GM12892 (cell line): ENCODE measurements at regions not wholly inside any gene's neighbourhood (a gene's known extent, or its start where the extent isn't known, plus 50 kb on each side); places are given as distances from the start of the nearest gene placed in this dataset.
"Not testable (repeated sequence)": the region's sequence is repeated elsewhere in the genome, so short reads cannot be mapped to it uniquely, and the experiment has no call there.

Experiments used
- DNase-seq: peaks from one replicate; pipeline ENCODE4 v3.0.0; 2011; ENCODE audit not compliant: insufficient read length
- FAIRE-seq: peaks from 2 replicates; lab custom pipeline; 2011; peaks lifted over from hg19 to GRCh38; lab: Jason Lieb, UNC
- POLR2A ChIP-seq: IDR thresholded peaks from 2 replicates; pipeline ENCODE4 v1.6.1; 2011; ENCODE audit warnings: low read depth, low read length, control low read depth
- POLR2AphosphoS5 ChIP-seq: IDR thresholded peaks from 2 replicates; pipeline ENCODE4 v1.6.1; 2011; ENCODE audit warnings: low read depth, low read length, control low read depth
- TAF1 ChIP-seq: IDR thresholded peaks from 2 replicates; pipeline ENCODE4 v1.6.1; 2011; ENCODE audit warnings: low read depth, mild to moderate bottlenecking, control low read depth, low read length, borderline replicate concordance

DNA sequence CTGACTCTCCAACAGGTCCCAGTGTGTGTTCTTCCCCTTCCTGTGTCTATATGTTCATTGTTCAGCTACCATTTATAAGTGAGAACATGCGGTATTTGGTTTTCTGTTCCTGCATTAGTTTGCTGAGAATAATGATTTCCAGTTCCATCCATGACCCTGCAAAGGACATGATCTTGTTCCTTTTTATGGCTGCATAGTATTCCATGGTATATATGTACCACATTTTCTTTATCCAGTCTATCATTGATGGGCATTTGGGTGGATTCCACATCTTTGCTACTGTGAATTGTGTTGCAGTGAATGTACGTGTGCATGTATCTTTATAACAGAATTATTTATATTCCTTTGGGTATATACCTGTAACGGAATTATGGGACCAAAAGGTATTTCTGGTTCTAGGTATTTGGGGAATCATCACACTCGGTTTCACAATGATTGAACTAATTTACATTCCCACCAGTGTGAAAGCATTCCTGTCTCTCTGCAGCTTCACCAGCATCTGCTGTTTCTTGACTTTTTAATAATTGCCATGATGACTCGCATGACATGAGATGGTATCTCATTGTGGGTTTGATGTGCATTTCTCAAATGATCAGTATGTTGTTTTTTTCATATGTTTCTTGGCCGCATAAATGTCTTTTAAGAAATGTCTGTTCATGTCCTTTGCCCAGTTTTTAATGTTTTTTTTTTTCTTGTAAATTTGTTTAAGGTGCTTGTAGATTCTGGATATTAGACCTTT is 60.2 kb downstream of the LSMEM1 start:
- FAIRE-seq (no peak), DNase-seq (no peak)
- TF ChIP-seq TAF1 (no peak), POLR2A (no peak), POLR2AphosphoS5 (no peak)

DNA sequence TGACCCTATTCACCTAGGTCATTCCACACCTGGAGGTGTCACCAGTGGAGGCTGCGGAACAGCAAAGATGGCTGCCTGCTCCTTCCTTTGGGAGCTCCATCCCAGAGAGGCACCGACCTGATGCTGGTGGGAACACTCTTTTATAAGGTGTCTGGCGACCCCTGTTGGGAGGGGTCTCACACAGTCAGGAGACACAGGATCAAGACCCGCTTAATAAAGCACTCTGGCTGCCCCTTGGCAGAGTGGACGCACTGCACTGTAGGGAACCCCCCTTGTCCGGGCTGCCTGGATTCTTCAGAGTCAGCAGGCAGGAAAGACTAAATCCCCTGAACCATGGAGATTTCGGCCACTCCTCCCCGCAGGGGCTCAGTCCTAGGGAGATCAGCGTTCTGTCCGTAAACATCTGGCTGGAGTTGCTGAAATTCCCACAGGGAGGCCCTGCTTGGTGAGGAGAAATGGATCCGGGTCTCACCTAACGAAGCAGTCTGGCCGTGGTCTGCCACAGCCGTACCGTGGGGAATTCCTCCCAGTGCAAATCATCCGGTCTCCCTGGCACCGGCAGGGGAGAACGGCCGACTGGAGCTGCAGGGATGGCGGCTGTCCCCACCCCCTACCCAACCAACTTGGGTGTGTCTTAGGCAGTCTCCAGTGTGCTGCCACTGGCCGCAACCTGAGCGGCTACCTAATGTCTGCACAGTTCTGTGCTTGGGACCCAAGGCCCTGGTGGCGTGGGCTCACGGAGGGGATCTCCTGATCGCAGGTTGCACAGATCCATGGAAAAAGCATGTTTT is 66.1 kb downstream of the LSMEM1 start:
- no peak for TF ChIP-seq TAF1
- DNase-seq (no peak), FAIRE-seq (no peak)

DNA sequence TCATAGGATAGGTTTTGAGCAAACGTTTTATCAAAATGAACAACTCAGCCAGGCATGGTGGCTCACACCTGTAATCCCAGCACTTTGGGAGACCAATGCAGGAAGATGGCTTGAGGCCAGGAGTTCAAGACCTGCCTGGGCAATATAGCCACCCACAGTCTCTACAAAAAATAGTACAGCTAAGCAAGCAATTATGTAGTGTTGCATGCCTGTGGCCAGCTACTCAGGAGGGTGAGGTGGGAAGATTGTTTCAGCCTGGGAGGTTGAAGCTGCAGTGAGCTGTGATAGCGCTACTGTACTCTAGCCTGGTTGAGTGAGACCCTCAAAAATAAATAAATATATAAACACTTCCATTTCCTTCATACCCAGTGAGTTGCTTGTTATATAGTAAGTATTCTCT is 67.1 kb downstream of the LSMEM1 start:
- DNase-seq (no peak), FAIRE-seq (no peak)
- TF ChIP-seq TAF1, result no peak
- no peak for TF ChIP-seq POLR2AphosphoS5
- TF ChIP-seq POLR2A, result no peak

DNA sequence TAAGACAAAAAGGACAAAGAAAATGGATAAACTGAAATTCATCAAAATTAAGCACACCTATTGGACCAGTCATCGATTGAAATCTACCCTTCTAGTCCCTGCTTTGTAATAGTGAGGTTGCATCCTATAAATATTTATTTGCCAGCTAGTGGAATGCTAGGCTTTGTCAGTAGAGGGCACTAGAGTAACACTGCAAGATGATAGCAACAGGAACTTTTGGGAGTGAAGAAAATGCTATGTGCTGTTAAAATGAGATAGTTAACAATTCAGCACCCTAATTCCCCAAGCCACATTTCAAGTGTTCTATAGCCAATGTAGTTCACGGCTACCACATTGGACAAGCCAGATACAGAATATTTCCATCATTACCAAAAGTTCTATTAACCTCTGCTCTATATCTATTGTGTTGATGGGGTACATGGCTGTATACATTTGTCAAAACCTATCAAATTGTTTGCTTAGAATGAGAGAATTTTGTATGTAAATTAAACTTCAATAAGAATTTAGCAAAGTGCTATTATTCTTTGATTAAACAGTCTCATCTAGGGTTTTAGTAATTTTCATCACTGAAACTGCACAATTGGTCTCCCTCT is 69.8 kb downstream of the LSMEM1 start:
- TF ChIP-seq TAF1 (no peak), POLR2A (no peak), POLR2AphosphoS5 (no peak)
- DNase-seq, result no peak

DNA sequence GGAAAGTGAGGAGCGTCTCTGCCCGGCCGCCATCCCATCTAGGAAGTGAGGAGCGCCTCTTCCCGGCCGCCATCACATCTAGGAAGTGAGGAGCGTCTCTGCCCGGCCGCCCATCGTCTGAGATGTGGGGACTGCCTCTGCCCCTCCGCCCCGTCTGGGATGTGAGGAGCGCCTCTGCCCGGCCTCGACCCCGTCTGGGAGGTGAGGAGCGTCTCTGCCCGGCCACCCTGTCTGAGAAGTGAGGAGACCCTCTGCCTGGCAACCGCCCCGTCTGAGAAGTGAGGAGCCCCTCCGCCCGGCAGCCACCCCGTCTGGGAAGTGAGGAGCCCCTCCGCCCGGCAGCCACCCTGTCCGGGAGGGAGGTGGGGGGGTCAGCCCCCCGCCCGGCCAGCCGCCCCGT is 70.7 kb downstream of the LSMEM1 start:
- DNase-seq, FAIRE-seq: not testable (repeated sequence)

More for the DNA sequence above, 69.8 kb downstream of the LSMEM1 start:
- peak; percentile 80 for FAIRE-seq

DNA sequence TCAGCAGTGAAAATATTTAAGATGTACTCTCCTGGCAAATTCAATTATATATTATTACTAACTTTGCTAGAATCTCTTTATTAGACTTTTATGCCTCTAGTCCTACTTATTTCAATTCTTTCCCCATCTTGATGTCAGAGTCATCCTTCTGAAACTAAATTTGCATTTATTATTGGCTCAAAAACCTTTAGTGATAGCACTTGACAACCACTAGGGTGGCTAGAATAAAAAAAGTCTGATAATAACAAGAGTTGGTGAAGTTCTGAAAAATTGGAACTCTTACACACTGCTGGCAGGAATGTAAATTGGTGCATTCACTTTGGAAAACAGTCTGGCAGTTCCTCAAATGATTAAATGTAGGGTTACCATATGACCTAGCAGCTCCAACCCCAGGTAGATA is 73.8 kb downstream of the LSMEM1 start:
- DNase-seq, result no peak
- no peak for FAIRE-seq
- no peak for TF ChIP-seq POLR2A
- no peak for TF ChIP-seq TAF1
- no peak for TF ChIP-seq POLR2AphosphoS5

DNA sequence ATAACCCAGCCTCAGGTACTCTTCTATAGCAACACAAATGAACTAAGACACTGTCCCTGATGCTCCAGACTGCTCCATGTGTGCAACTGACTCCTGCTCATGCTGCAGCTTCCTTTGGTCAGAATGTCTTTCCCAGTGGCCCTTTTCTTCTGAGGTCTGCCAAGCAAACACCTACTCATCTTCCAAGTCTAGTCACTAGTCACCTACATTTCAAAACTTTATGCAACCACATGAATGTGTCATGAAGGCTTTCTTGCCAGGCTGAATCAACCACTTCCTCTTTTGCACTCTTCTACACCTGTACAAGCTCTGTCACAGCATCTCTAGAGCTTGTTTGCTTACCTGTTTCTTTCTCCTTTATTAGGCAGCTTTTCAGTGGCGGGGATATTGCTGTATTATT is 75.8 kb downstream of the LSMEM1 start:
- TF ChIP-seq TAF1 (no peak), POLR2AphosphoS5 (no peak), POLR2A (no peak)
- DNase-seq (no peak), FAIRE-seq (no peak)

DNA sequence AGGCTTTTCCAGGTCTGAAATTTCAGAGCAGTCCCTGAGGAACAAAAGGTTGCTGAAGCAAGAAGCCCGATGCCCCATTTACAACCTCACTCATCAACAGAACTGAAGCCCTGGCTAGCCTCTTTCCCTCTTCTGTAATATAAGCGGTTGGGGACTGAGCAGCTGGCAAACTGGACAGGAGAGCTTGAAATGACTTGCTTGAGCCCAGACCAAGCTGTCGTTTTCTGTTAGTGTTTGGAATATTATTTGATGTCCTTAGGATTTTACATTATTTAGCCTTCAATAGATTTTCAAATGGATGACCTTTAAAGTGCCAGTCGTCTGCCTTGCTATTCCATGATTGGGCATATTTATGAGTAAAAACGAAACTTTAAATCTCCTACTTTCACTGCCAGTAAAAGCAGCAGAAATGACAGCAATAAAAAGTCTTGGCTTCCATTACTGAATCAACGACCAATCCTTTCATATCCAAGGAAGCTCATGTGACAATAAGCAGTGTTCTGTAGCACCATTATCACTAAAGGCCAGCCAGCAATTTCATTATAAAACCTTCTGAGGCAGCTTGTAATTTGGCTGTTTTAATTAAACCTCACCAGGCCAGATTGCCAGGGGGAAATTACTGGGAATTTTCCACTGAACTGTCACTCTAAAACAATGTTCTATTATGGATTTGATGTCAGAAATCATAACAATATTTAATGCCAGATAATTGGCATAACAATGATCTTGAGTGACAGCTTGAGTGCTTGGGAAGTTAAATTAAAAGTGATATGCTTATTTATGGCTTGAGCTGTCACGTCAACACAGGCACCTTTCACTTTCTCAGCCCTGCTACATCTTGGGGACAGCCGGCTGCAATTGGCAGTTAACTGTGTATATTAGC is 85.9 kb downstream of the LSMEM1 start:
- FAIRE-seq (no peak), DNase-seq (no peak)
- TF ChIP-seq TAF1 (no peak), POLR2A (no peak), POLR2AphosphoS5 (no peak)

DNA sequence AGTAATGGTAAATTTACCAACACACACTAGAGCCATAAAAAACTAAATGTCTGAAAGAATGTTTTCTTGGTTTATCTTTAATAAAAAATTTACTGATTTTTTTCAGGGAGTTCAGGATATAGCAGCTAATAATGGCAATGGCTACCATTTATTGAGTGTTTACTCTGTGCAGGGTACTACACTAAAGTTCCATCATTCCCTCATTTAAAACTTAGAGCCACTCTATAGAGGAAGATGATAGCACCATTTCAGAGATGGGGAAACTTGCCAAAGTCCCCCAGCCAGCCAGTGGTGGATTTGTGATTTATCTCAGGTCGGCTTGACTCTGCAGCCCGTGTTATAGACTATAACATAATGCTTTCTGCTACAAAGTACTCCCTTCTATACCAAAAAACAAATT is 86.6 kb downstream of the LSMEM1 start:
- FAIRE-seq (no peak), DNase-seq (no peak)

DNA sequence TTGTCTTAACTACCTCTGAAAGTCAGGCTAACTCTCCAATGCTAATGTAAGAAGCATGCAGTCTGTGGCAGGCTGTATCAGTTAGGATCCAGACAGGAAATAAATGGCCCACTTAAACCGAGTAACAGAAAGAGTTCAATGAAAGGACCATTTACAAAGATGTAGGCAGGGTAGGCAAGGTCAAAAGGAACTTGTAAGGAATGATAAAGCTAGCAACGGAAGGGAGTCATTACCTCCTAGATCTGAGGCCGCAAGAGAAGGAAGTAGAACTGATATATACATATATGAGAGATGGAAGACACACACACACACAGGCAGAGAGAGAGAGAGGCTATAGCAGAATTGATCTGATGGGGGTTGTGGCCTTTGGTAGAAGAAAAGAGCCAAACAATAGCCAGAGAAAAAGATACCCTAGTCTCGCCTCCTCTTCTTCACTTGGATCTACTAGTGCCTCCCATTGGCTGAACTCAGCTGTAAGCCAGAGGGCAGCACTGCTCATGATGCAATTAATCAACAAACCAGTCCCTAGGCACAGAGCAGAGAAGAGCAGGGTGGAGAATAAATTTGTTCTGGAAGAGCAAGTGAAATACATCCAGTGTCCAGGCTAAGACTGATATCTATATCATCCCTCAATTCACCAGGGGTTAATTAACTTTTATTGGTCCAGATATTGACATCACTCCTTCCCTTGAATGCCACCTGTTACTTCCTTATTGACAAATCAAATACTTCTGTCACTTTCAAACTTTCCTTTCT is 91.2 kb downstream of the LSMEM1 start:
- TF ChIP-seq TAF1, result no peak
- TF ChIP-seq POLR2AphosphoS5, result no peak
- no peak for TF ChIP-seq POLR2A
- DNase-seq, result no peak

More for the DNA sequence above, 86.6 kb downstream of the LSMEM1 start:
- no peak for TF ChIP-seq POLR2AphosphoS5
- no peak for TF ChIP-seq TAF1
- no peak for TF ChIP-seq POLR2A

More for the DNA sequence above, 91.2 kb downstream of the LSMEM1 start:
- FAIRE-seq, result no peak
